HG03064 (cell line): ENCODE measurements at regions not wholly inside any gene's neighbourhood (a gene's known extent, or its start where the extent isn't known, plus 50 kb on each side); places are given as distances from the start of the nearest gene placed in this dataset.

Source experiments
- ATAC-seq: cut with Tn5 transposase; IDR thresholded peaks from one replicate; pipeline ENCODE4 v1.9.1; 2021; ENCODE audit warnings: low read depth; ENCODE audit not compliant: unreplicated experiment

GRCh38 chr18:67243799-67244587, 272.5 kb downstream of the DSEL start:
- peak; percentile 50 for ATAC-seq

- ATAC-seq, result no peak
Observed at GRCh38 chr18:67242001-67242400, 274.5 kb downstream of the DSEL start.

- no peak for ATAC-seq
Observed at GRCh38 chr18:67241299-67241698, 275.2 kb downstream of the DSEL start.

- ATAC-seq, result no peak
Observed at GRCh38 chr18:67239826-67240225, 276.7 kb downstream of the DSEL start.

GRCh38 chr18:67232991-67233390, 283.5 kb downstream of the DSEL start:
- ATAC-seq, result no peak

DNA sequence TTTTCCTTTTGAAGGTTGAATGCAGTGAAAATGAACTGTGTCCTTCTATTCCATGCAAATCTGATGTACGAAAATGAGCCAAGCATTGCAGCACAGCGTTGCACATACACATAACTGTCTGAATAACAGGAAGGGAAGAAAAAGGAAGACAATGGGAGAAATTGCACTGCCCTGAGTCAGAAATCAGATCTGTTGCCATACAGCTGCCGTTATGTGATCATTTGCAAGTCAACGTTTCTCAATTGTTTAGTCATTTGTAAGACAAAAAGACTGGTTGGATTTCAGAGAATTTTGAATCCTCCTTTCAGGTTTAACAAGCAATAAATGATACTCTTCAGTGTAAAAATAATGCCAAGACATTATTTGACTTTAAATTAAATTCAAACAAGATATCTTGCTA, 284.1 kb downstream of the DSEL start:
- ATAC-seq, result no peak

- ATAC-seq, result no peak
Observed at GRCh38 chr18:67222887-67223286, 293.6 kb downstream of the DSEL start.

DNA sequence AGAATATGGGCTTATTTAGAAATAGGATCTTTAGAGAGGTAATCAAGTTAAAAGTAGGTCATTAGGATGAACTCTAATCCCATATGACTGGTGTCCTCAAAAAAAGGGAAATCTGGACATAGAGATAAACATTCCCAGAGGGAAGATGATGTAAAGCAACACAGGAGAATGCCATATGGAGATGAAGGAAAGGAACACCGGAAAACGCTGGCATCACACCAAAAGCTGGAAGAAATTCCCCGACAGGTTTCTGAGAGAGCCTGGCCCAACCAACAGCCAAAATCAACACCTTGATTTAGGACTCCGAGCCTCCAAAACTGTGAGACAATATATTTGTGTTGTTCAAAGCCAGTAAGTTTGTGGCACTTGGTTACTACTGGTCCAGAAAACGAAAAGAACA, 296.7 kb downstream of the DSEL start:
- ATAC-seq, result no peak

- no peak for ATAC-seq
Observed at GRCh38 chr18:67218556-67218955, 298.0 kb downstream of the DSEL start.

GRCh38 chr18:67217551-67218166, 298.9 kb downstream of the DSEL start:
- no peak for ATAC-seq

DNA sequence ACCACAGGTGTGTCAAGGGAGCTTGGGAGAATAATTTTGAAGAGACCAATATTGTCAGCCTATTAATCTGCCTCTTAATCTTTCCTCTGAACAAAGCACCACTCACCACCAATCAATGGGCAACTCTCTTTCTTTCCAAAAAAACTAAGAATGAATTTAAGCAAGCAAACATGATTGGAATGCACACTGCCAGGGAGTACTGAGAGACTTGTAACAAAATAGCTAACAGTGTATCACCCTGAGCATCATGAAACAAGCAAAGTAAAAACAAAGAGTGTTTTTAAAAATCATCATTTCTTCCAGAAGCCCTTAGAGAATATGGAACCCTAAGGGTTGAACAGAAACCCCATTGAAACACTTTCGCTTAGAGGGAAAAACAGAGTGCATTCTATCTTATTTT, 299.7 kb downstream of the DSEL start:
- no peak for ATAC-seq

DNA sequence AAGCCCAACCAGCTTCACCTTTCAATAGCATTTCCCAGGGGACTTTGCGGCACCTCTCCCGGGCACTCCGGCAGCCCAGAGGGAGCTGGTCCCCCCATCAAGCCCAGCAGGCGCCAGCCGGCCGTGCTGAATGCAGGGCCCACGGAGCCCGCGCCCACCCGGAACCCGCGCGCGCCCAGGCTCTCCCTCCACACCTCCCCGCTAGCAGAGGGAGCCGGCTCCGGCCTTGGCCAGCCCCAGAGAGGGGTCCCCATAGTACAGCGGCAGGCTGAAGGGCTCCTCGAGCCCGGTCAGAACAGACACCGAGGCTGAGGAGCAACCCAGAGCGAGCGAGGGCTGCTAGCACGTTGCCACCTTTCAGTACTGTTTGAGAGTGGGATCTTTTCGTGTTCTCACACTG, 300.8 kb downstream of the DSEL start:
- no peak for ATAC-seq

GRCh38 chr18:67211646-67212045, 304.9 kb downstream of the DSEL start:
- no peak for ATAC-seq

- ATAC-seq, result peak; percentile 16
Observed at GRCh38 chr18:67200665-67201064, 315.9 kb downstream of the DSEL start.

GRCh38 chr18:67199993-67200617, 316.4 kb downstream of the DSEL start:
- peak; percentile 87 for ATAC-seq

DNA sequence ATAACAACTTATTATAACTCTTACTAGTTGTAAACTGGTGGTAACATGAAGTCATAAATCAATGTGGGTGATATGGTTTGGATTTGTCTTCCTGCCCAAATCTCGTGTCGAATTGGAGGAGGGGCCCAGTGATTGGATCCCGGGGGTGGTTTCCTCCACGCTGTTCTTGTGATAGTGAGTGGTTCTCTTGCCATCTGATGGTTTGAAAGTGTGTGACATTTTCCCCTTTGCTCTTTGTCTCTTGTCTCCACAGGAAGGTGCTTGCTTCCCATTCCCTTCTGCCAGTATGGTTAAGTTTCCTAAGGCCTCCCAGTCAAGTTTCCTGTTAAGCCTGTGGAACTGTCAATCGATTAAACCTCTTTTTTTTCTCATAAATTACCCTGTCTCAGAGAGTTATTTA, 321.6 kb downstream of the DSEL start:
- no peak for ATAC-seq

- ATAC-seq, result no peak
Observed at GRCh38 chr18:67192535-67192934, 324.0 kb downstream of the DSEL start.

GRCh38 chr18:67183398-67183797, 333.1 kb downstream of the DSEL start:
- ATAC-seq, result no peak

DNA sequence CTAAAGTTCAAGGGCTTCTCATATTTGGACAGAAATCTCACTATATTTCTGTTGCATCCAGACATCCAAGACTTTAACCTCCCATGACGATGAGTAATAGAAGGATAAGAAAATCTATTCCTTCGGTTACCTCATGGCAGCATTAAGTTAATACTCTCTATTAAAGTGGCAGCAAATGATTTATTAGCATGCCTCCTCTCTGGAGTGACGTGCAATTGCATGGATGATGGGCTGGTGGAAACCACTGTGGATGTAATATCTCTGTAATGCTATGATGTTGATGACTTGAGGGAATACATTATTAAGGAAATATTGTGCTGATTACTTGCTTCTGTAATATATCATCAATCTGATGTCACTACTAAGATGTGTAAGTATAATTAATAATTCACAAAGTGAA, 336.8 kb downstream of the DSEL start:
- no peak for ATAC-seq

DNA sequence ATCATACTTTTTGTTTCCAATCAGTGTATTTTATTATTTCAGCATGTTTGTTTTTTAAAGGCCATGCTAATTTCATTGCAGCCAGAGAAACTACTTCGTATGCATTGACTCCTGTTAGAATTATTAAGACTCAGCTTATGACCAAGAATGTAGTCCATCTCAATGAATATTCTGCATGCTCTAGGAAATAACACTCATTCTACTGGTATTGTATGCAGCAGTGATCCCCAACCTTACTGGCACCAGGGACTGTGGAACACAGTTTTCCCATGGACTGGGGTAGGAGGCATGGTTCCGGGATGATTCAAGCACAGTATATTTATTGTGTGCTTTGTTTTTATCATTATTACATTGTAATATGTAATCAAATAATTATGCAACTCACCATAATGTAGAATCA, 356.9 kb downstream of the DSEL start:
- ATAC-seq, result no peak

DNA sequence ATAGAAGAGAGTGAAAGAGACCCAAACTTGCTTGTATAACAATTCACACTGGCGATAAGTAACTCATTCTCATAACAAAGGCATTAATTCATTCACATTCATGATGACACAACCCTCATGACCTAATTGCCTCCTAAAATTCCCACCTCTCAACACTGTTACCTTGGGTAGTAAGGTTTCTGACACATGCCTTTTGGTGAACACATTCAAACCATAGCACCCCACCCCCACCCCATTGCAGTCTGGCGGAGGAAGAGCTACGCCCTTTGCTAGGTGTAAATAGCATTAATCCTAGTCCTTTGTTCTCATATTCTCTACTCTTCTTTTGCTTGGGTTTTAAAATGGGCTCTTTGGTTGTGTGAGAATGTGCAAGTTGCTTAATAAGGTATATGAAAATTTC, 361.5 kb downstream of the DSEL start:
- ATAC-seq, result no peak

DNA sequence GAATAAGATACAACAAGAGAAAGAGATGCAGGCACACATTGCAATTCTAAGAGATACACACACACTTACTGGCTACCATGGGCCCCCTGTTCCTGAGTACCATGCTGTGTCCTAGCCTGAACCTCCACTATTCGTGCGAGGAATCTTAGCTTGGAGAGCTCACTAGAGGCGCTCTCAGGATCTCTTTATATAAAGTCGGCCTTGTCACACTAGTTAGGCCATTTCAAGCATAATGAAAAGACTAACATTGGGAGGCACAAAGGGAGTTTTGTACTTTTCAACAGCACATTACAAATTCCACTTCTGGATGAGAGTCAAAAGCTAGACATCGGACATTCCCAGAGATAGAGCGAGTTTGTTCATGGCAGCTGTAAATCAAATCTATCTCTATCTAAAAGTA, 365.2 kb downstream of the DSEL start:
- ATAC-seq, result no peak
